ENCODE measurements at regions not wholly inside any gene's neighbourhood (a gene's known extent, or its start where the extent isn't known, plus 50 kb on each side); places are given as distances from the start of the nearest gene placed in this dataset.
A peak's percentile ranks its signal among the peaks of the same experiment; 100 is the strongest.

DNA sequence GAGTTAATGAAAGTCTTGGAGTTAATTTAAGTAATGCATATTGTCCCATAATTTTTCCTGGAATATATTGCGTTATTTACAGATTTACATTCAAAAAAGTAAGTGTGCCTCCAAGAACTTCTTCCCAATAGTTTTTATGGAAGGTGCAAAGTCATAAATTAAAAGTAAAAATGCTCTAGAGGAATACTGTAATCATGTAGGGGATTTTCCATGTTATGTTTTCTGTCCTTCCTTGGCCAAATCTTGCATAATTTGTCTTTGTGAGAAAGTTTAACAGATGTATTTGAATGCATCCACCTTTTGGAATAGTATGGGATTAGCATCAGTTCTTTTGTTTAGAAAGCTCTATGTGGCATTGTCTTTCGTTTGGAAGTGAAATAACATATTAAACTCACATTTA, 144.1 kb upstream of the GIMD1 start:
- DNase-seq (ENCODE audit: low read depth), result no peak
- H3K4me3 ChIP-seq (ENCODE audit: low read length), result no peak overlapping the region
- TF ChIP-seq, protein P1, sequence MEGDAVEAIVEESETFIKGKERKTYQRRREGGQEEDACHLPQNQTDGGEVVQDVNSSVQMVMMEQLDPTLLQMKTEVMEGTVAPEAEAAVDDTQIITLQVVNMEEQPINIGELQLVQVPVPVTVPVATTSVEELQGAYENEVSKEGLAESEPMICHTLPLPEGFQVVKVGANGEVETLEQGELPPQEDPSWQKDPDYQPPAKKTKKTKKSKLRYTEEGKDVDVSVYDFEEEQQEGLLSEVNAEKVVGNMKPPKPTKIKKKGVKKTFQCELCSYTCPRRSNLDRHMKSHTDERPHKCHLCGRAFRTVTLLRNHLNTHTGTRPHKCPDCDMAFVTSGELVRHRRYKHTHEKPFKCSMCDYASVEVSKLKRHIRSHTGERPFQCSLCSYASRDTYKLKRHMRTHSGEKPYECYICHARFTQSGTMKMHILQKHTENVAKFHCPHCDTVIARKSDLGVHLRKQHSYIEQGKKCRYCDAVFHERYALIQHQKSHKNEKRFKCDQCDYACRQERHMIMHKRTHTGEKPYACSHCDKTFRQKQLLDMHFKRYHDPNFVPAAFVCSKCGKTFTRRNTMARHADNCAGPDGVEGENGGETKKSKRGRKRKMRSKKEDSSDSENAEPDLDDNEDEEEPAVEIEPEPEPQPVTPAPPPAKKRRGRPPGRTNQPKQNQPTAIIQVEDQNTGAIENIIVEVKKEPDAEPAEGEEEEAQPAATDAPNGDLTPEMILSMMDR (conservative IDR thresholded peaks at IDR 0.05; ENCODE audit: low read depth, low read length), result no peak

DNA sequence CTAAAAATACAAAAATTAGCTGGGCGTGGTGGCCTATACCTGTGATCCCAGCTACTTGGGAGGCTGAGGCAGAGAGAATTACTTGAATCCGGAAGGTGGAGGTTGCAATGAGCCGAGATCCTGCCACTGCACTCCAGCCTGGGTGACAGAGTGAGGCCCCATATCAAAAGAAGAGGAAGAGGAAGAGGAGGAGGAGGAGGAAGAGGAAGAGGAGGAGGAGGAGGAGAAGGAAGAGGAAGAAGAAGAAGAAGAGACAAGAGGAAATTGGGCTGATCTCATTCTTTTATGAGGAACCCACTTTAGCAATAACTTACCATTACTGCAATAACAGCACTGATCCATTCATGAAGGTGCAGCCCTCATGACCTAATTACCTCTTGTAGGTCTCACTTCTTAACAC, 138.9 kb upstream of the GIMD1 start:
- no peak overlapping the region for H3K4me3 ChIP-seq (ENCODE audit: low read length)
- no peak for DNase-seq (ENCODE audit: low read depth)
- TF ChIP-seq, protein P1 (conservative IDR thresholded peaks at IDR 0.05; ENCODE audit: low read depth, low read length), result no peak

DNA sequence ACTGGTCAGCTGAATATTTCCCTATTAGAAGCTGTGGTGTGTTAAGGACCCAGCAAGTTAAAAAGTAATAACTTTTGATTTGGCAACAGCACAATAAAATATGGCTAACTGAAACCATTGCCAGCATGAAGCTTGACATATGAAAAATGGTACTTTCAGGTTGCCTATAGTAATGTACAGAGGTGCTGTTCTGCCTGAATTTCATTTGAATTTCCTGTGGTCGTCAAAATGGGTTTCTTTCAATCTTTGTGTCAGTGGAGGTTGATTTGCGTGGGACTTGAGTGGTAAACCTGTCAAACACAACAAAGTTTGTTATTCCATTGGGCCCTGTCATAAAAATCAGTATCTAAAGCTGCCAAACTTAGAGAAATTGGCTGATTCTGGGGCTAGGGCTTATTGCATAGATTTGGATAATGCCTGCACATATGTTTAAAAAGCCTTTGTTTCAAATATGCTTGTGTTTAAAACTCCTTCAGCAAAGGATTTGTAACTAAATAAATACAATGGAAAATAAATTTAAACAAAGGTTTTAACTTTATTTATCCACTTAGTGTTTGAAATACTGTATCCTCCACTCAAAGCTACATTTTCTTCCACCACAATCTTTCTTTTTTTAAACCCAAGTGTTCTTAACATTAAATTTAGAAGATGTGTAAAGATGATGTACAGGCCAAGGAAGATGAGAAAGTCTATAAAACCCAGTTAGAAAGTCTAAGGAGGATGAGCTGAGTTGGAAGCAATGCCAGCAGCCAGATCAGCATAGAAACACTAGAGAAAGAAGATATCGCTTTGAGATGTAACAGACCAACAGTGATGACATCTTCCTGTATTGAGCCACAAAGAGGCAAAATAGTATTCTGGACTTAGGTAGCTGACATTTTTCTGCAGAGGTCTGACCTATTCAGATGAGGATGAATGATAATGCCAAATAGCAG, 134.8 kb upstream of the GIMD1 start:
- DNase-seq (ENCODE audit: low read depth), result no peak
- TF ChIP-seq, protein P1 (conservative IDR thresholded peaks at IDR 0.05; ENCODE audit: low read depth, low read length), result no peak

DNA sequence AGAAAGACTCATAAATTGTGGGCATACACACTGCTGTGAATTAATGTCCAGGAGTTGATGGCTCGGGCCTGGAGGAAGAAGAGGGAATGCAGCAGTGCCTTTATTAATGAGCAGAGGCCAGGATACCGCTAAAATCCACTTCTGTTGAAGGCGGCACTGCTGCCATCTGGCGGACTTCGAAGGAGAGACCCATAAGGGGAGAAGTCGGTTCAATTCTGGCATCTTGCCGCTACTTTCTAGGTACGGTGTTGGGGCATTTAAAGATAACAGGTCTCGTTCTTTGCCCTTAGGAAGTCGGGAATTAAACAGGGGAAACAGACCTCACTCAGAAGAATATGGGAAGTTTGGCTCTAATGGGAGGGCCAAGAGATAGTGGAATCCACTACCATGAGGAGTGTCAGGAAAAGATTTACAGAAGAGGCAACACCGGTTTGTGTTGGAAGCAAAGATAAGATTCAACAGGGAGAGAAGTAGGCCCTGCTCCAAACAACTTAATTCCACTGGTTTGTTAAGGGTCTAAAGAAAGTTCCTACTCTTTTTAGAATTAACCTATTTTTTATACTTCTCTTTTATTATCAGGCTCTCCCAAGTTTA, 133.6 kb upstream of the GIMD1 start:
- TF ChIP-seq, protein P1 (conservative IDR thresholded peaks at IDR 0.05; ENCODE audit: low read depth, low read length), result peak; percentile 80
- no peak overlapping the region for H3K4me3 ChIP-seq (ENCODE audit: low read length)
- DNase-seq (ENCODE audit: low read depth), result peak; percentile 11

More for the DNA sequence above, 134.8 kb upstream of the GIMD1 start:
- H3K4me3 ChIP-seq (ENCODE audit: low read length), result no peak overlapping the region

DNA sequence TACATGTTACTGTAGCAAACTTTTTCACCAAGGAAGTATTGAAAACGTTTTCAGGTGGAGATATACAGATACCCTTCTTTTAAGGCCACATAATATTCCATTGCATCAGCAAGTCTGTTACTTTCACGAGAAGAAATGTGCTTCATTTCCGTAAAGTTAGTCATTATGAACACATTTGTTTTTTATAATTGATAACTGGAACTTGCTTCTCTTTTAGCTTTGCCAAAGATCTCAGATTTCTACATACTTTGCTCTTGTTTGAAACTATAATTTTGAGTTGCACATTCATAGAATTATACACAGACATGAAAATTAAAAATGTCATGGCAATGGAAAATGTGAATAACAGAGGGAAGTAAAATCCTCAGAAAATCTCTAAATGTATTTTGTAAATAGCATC, 128.7 kb upstream of the GIMD1 start:
- no peak for DNase-seq (ENCODE audit: low read depth)
- TF ChIP-seq, protein P1 (conservative IDR thresholded peaks at IDR 0.05; ENCODE audit: low read depth, low read length), result no peak
- H3K4me3 ChIP-seq (ENCODE audit: low read length), result no peak overlapping the region

DNA sequence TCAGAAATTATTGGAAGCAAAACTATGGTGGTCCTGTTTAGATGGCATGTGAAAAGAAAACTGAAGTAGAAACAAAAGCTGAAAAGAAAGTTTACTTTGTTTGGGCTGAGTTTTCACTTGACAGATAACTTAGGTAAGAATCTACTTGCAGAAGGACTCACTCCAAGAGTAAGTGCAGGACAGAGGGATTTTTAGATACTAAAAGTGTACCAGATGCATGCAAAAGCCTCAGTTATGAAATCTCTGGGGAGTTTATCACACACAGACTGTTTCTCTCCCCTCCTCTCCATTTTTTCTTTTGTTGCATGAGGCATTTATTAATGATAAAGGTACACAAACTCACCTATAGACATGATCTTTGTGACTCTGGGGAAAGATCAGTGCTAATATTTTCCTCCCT, 127.5 kb upstream of the GIMD1 start:
- TF ChIP-seq, protein P1 (conservative IDR thresholded peaks at IDR 0.05; ENCODE audit: low read depth, low read length), result no peak
- H3K4me3 ChIP-seq (ENCODE audit: low read length), result no peak overlapping the region
- no peak for DNase-seq (ENCODE audit: low read depth)
